HEK293 (cell line): ENCODE measurements at regions not wholly inside any gene's neighbourhood (a gene's known extent, or its start where the extent isn't known, plus 50 kb on each side); places are given as distances from the start of the nearest gene placed in this dataset.
"Not testable (repeated sequence)": the region's sequence is repeated elsewhere in the genome, so short reads cannot be mapped to it uniquely, and the experiment has no call there.

Experiments
- CTCF ChIA-PET: fragments of 350-600 bp; formaldehyde crosslinking; extraction: SDS; loops from one replicate; lab custom pipeline; 2021; ENCODE audit warnings: antibody characterized with exemption; lab: Yijun Ruan, JAX
- POLR2A ChIA-PET: fragments of 300-600 bp; formaldehyde crosslinking; extraction: SDS; loops from one replicate; lab custom pipeline; 2020; ENCODE audit warnings: antibody characterized with exemption, inconsistent platforms; lab: Yijun Ruan, JAX
- H3K27ac ChIP-seq: fragments of 200-500 bp; sonication (Bioruptor generic); 2 replicates; pipeline ENCODE4 v1.5.1; 2014; ENCODE audit warnings: low read depth, low read length, control low read depth, inconsistent platforms; ENCODE audit errors: extremely low read depth
- H3K36me3 ChIP-seq, 2 experiments: fragments of 200-500 bp in 1 of 2; sonication (Bioruptor generic) in 1 of 2; 1 replicate in 1 of 2; 2 replicates in 1 of 2; pipeline ENCODE4 v1.5.1; 2014 to 2017; ENCODE audit warnings: inconsistent platforms in 2 of 2, low read length in 2 of 2; ENCODE audit not compliant: control insufficient read depth in 2 of 2, insufficient read depth in 1 of 2
- H3K4me1 ChIP-seq: fragments of 200-500 bp; sonication (Bioruptor generic); 2 replicates; pipeline ENCODE4 v1.5.1; 2014; ENCODE audit warnings: mild to moderate bottlenecking, low read length, inconsistent platforms; ENCODE audit not compliant: control insufficient read depth, insufficient read depth
- H3K4me3 ChIP-seq: 2 replicates; pipeline ENCODE4 v1.5.1; 2011; ENCODE audit warnings: low read depth, mild to moderate bottlenecking, control low read depth, low read length, moderate library complexity
- H3K9me3 ChIP-seq: fragments of 200-500 bp; sonication (Bioruptor generic); 2 replicates; pipeline ENCODE4 v1.5.1; 2014; ENCODE audit warnings: low read depth, low read length, inconsistent platforms; ENCODE audit not compliant: control insufficient read depth, insufficient read depth
- BCL11B ChIP-seq: fragments of 450-650 bp; formaldehyde crosslinking; IDR thresholded peaks from 2 replicates; pipeline ENCODE4 v1.5.1; 2016; ENCODE audit warnings: low read depth, missing biosample characterization, missing genetic modification characterization
- EGR2 ChIP-seq: fragments of 450-650 bp; formaldehyde crosslinking; IDR thresholded peaks from 2 replicates; pipeline ENCODE4 v1.5.1; 2016; ENCODE audit warnings: low read depth, missing biosample characterization, missing genetic modification characterization
- GLIS1 ChIP-seq: fragments of 450-650 bp; formaldehyde crosslinking; IDR thresholded peaks from 2 replicates; pipeline ENCODE4 v1.5.1; 2016; ENCODE audit warnings: missing biosample characterization, missing genetic modification characterization
- IKZF3 ChIP-seq: fragments of 450-650 bp; IDR thresholded peaks from 2 replicates; pipeline ENCODE4 v1.5.0; 2018; ENCODE audit warnings: missing biosample characterization, mild to moderate bottlenecking, missing genetic modification characterization, moderate library complexity
- REPIN1 ChIP-seq: fragments of 450-650 bp; formaldehyde crosslinking; IDR thresholded peaks from 2 replicates; pipeline ENCODE4 v1.5.1; 2017; ENCODE audit warnings: missing biosample characterization, missing genetic modification characterization, low read depth
- YY2 ChIP-seq: fragments of 450-650 bp; formaldehyde crosslinking; IDR thresholded peaks from 2 replicates; pipeline ENCODE4 v1.5.1; 2016; ENCODE audit warnings: missing biosample characterization, missing genetic modification characterization
- ZNF121 ChIP-seq: fragments of 450-650 bp; formaldehyde crosslinking; IDR thresholded peaks from 2 replicates; pipeline ENCODE4 v1.5.1; 2016; ENCODE audit warnings: missing biosample characterization, missing genetic modification characterization
- ZNF169 ChIP-seq: fragments of 450-650 bp; formaldehyde crosslinking; IDR thresholded peaks from 2 replicates; pipeline ENCODE4 v1.5.1; 2016; ENCODE audit warnings: missing biosample characterization, missing genetic modification characterization
- ZNF174 ChIP-seq: fragments of 450-650 bp; formaldehyde crosslinking; IDR thresholded peaks from 2 replicates; pipeline ENCODE4 v1.5.0; 2017; ENCODE audit warnings: missing biosample characterization, mild to moderate bottlenecking, missing genetic modification characterization
- ZNF175 ChIP-seq: fragments of 450-650 bp; formaldehyde crosslinking; IDR thresholded peaks from 2 replicates; pipeline ENCODE4 v1.5.1; 2016; ENCODE audit warnings: missing biosample characterization, missing genetic modification characterization
- ZNF23 ChIP-seq: fragments of 450-650 bp; formaldehyde crosslinking; IDR thresholded peaks from 2 replicates; pipeline ENCODE4 v1.5.1; 2016; ENCODE audit warnings: missing biosample characterization, missing genetic modification characterization, borderline replicate concordance
- ZNF266 ChIP-seq: fragments of 450-650 bp; formaldehyde crosslinking; IDR thresholded peaks from 2 replicates; pipeline ENCODE4 v1.5.1; 2016; ENCODE audit warnings: missing biosample characterization, missing genetic modification characterization, low read depth
- ZNF302 ChIP-seq: fragments of 450-650 bp; formaldehyde crosslinking; IDR thresholded peaks from 2 replicates; pipeline ENCODE4 v1.5.1; 2016; ENCODE audit warnings: missing biosample characterization, missing genetic modification characterization, low read depth
- ZNF37A ChIP-seq: fragments of 450-650 bp; IDR thresholded peaks from 2 replicates; pipeline ENCODE4 v1.5.1; 2018; ENCODE audit warnings: missing biosample characterization, missing genetic modification characterization
- ZNF391 ChIP-seq: fragments of 450-650 bp; formaldehyde crosslinking; IDR thresholded peaks from 2 replicates; pipeline ENCODE4 v1.5.1; 2016; ENCODE audit warnings: low read depth, missing biosample characterization, missing genetic modification characterization, borderline replicate concordance
- ZNF394 ChIP-seq: fragments of 450-650 bp; formaldehyde crosslinking; IDR thresholded peaks from 2 replicates; pipeline ENCODE4 v1.5.1; 2016; ENCODE audit warnings: missing biosample characterization, missing genetic modification characterization, mild to moderate bottlenecking, moderate library complexity, borderline replicate concordance
- ZNF423 ChIP-seq: fragments of 450-650 bp; formaldehyde crosslinking; IDR thresholded peaks from 2 replicates; pipeline ENCODE4 v1.5.1; 2016; ENCODE audit warnings: missing biosample characterization, missing genetic modification characterization
- ZNF571 ChIP-seq: fragments of 450-650 bp; formaldehyde crosslinking; IDR thresholded peaks from 2 replicates; pipeline ENCODE4 v1.5.0; 2017; ENCODE audit warnings: missing biosample characterization, missing genetic modification characterization
- ZNF596 ChIP-seq: fragments of 450-650 bp; IDR thresholded peaks from 2 replicates; pipeline ENCODE4 v1.5.0; 2018; ENCODE audit warnings: missing biosample characterization, mild to moderate bottlenecking, missing genetic modification characterization, moderate library complexity
- ZNF623 ChIP-seq: fragments of 450-650 bp; formaldehyde crosslinking; IDR thresholded peaks from 2 replicates; pipeline ENCODE4 v1.5.1; 2016; ENCODE audit warnings: missing biosample characterization, missing genetic modification characterization
- ZNF629 ChIP-seq: fragments of 450-650 bp; formaldehyde crosslinking; IDR thresholded peaks from 2 replicates; pipeline ENCODE4 v1.5.1; 2017; ENCODE audit warnings: missing biosample characterization, missing genetic modification characterization
- ZNF677 ChIP-seq: fragments of 450-650 bp; IDR thresholded peaks from 2 replicates; pipeline ENCODE4 v1.5.0; 2018; ENCODE audit warnings: missing biosample characterization, mild to moderate bottlenecking, missing genetic modification characterization, moderate library complexity
- TF ChIP-seq, protein P1 (sequence below): fragments of 450-650 bp; formaldehyde crosslinking; IDR thresholded peaks from 2 replicates; pipeline ENCODE4 v1.5.1; 2017; ENCODE audit warnings: missing biosample characterization, missing genetic modification characterization

GRCh38 chr11:96551136-96551535, 161.3 kb downstream of the JRKL start (continued):
- TF ChIP-seq ZNF37A (tag by site-specific recombination) (no peak), ZNF302 (tag by site-specific recombination) (no peak), ZNF677 (tag by site-specific recombination) (no peak), ZNF571 (no peak), ZNF596 (tag by site-specific recombination) (no peak), IKZF3 (tag by site-specific recombination) (no peak)

DNA sequence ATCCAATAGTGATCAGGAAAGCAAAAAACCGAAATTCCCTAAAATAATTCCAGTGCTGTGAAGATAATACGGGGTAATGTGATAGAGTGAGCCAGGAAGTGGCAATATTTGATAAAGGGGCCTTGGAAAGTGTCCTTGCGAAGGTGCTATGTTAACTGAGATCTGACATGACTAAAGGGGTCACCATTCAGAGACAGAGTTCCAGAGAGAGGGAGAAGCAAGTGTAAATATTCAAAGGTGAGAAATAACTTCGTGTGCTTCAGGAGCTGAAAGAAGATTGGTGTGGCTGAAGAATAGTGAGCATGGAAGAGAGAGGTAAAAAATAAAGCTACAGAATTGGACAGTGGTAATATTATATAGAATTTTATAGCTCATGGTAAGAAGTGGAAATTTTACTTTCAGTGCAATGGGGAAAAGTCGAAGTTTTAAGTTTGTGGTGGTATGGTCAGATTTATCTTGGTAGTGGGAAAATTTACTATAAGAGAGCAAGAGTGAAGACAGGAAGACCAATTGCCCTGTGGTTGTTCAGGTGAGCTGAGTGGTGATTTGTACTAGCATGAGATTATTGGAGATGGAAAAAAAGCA, 164.5 kb downstream of the JRKL start:
- no peak overlapping the region for H3K27ac ChIP-seq
- TF ChIP-seq BCL11B (tag by site-specific recombination) (no peak), ZNF175 (tag by site-specific recombination) (no peak), ZNF23 (tag by site-specific recombination) (no peak), GLIS1 (no peak), ZNF394 (tag by site-specific recombination) (no peak), REPIN1 (no peak), ZNF629 (tag by site-specific recombination) (no peak), ZNF596 (tag by site-specific recombination) (no peak), ZNF121 (tag by site-specific recombination) (no peak), EGR2 (tag by site-specific recombination) (no peak), ZNF174 (tag by site-specific recombination) (no peak), YY2 (tag by site-specific recombination) (no peak), ZNF391 (tag by site-specific recombination) (no peak), ZNF623 (tag by site-specific recombination) (no peak), ZNF266 (tag by site-specific recombination) (no peak), ZNF169 (tag by site-specific recombination) (no peak), ZNF423 (tag by site-specific recombination) (no peak)
- TF ChIP-seq, protein P1, sequence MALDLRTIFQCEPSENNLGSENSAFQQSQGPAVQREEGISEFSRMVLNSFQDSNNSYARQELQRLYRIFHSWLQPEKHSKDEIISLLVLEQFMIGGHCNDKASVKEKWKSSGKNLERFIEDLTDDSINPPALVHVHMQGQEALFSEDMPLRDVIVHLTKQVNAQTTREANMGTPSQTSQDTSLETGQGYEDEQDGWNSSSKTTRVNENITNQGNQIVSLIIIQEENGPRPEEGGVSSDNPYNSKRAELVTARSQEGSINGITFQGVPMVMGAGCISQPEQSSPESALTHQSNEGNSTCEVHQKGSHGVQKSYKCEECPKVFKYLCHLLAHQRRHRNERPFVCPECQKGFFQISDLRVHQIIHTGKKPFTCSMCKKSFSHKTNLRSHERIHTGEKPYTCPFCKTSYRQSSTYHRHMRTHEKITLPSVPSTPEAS: no peak
- no peaks in the 10 kb centered on the region for H3K4me1 ChIP-seq
- H3K36me3 ChIP-seq: no peaks in the 10 kb centered on the region
- ChIA-PET POLR2A (no interaction called here), CTCF (no interaction called here)
- no peaks in the 10 kb centered on the region for H3K9me3 ChIP-seq
- H3K4me3 ChIP-seq: no peak overlapping the region

DNA sequence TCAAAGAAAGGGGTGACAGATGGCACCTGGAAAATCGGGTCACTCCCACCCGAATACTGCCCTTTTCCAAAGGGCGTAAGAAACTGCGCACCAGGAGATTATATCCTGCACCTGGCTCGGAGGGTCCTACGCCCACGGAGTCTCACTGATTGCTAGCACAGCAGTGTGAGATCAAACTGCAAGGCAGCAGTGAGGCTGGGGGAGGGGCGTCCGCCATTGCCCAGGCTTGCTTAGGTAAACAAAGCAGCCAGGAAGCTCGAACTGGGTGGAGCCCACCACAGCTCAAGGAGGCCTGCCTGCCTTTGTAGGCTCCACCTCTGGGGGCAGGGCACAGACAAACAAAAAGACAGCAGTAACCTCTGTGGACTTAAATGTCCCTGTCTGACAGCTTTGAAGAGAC, 166.0 kb downstream of the JRKL start:
- CTCF ChIA-PET, H3K9me3 ChIP-seq, POLR2A ChIA-PET, H3K4me3 ChIP-seq, H3K27ac ChIP-seq, H3K36me3 ChIP-seq, H3K4me1 ChIP-seq: not testable (repeated sequence)

DNA sequence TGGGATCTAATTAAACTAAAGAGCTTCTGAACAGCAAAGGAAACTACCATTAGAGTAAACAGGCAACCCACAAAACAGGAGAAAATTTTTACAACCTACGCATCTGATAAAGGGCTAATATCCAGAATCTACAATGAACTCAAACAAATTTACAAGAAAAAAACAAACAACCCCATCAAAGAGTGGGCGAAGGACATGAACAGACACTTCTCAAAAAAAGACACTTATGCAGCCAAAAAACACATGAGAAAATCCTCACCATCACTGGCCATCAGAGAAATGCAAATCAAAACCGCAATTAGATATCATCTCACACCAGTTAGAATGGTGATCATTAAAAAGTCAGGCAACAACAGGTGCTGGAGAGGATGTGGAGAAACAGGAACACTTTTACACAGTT, 170.9 kb downstream of the JRKL start:
- CTCF ChIA-PET, H3K4me1 ChIP-seq, H3K4me3 ChIP-seq, H3K27ac ChIP-seq, H3K9me3 ChIP-seq, POLR2A ChIA-PET, H3K36me3 ChIP-seq: not testable (repeated sequence)
